SKM-1 (cell line): ENCODE measurements at regions not wholly inside any gene's neighbourhood (a gene's known extent, or its start where the extent isn't known, plus 50 kb on each side); places are given as distances from the start of the nearest gene placed in this dataset.

Source experiments
- DNase-seq: peaks from one replicate; lab custom pipeline; 2025; ENCODE audit not compliant: unreplicated experiment; lab: John Stamatoyannopoulos, UW

DNA sequence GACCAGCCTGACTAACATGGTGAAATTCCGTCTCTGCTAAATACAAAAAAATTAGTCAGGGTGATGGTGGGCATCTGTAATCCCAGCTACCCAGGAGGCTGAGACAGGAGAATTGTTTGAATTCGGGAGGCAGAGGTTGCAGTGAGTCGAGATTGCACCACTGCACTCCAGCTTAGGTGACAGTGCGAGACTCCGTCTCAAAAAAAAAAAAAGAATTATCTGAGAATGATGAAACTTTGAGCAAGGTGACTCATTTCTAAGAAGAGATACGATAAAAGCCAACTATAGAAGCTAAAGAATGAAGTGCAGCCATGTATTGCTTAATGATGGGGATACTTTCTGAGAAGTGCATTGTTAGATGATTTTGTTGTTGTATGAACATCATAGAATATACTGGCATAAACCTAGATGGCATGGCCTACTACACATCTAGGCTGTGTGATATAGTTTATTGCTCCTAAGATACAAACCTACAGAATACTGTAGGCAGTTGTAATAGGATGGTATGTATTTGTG, 64.7 kb downstream of the SNRPE start:
- DNase-seq = no peak

GRCh38 chr1:203929741-203930309, 68.4 kb downstream of the SNRPE start:
- DNase-seq = no peak

DNA sequence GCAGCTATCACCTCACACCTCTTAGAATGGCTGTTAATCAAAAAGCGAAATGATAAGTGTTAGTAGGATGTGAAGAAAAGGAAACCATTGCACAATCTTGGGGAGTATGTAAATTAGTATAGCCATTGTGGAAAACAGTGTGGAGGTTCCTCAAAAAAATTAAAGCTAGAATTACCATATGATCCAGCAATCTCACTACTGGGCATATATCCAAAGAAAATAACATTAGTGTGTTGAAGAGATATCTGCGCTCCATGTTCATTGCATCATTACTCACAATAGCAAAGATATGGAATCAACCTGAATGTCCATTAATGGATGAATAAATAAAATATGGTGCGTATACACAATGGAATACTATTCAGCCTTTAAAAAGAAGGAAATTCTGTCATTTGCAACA, 68.9 kb downstream of the SNRPE start:
- DNase-seq = no peak

DNA sequence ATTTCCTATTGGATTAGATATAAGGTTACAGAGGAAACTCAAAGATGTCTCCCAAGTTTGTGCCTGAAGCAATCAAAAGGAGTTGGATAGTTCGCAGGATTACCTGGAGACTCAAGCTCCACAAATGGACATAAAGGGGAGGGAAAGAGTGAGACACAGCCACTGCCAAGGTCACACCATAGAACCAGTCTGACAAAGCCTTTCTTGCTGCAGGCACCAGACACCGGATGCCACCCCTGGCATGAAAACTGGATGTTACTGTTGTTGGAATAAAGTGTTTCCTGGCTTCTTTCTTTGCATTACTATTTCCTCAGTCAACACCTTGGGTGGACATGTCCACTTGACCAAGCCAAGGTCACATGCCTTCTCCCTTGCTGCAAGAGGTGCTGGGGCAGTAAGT, 70.6 kb downstream of the SNRPE start:
- no peak for DNase-seq

DNA sequence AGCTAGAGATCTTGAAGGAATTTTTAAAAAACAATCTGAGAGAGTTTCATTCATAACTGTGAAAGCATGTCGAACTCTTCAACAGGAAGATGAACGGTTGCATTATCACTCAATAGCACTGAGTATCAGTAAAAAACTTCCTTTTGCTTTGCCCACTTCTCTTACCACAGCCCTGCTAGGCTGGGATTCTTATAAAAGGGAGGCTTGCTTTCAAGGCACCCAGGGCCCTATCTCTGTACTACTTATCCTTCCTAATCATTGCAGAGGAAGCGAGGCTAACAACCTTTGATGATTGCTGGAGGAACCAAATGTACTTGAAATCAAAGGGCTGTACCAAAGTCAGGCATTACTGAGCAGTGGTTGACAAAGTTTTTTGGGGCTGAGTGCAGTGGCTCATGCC, 71.2 kb downstream of the SNRPE start:
- DNase-seq = no peak

- no peak for DNase-seq
Measured at GRCh38 chr1:203934027-203934426, 72.6 kb downstream of the SNRPE start.

DNA sequence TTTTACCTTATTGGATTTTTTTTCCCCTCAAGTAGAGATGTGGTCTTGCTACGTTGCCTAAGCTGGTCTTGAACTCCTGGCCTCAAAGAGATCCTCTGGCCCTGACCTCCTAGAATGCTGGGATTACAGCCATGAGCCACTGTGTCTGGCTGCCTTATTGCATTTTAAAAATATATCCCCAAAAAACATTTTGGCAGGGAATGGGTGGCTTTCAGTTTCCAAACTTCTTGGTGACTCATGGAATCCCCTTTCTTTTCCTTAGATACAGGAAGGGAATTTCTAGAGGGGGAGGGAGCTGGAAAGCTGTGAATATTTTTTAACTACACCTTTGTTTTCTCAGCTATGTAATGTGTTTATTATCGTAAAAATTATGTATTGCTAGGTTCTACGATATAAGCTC, 73.3 kb downstream of the SNRPE start:
- no peak for DNase-seq

DNA sequence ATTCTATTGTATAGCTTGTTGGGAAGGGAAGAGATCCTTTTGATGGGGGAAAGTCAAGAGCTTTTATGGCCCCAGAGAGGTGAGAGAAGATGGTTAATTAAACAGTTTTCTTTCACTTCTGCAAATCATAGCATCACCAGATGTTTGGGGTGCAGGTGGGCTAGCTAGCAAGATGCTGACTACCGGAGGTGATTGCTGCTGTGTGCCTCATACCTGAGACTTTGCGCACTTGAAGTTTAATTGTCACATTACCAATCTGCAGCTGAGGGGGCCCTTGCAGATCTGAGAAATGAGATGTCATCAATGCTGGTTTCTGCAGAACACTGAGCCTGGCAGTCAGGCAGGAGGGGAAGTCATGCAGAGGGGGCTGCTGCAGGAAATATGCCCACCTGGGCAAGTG, 73.9 kb downstream of the SNRPE start:
- no peak for DNase-seq

- no peak for DNase-seq
Measured at GRCh38 chr1:203937678-203938330, 76.4 kb downstream of the SNRPE start.

GRCh38 chr1:203944651-203945404, 83.4 kb downstream of the SNRPE start:
- no peak for DNase-seq

GRCh38 chr1:203954293-203954692, 92.9 kb downstream of the SNRPE start:
- DNase-seq = no peak

DNA sequence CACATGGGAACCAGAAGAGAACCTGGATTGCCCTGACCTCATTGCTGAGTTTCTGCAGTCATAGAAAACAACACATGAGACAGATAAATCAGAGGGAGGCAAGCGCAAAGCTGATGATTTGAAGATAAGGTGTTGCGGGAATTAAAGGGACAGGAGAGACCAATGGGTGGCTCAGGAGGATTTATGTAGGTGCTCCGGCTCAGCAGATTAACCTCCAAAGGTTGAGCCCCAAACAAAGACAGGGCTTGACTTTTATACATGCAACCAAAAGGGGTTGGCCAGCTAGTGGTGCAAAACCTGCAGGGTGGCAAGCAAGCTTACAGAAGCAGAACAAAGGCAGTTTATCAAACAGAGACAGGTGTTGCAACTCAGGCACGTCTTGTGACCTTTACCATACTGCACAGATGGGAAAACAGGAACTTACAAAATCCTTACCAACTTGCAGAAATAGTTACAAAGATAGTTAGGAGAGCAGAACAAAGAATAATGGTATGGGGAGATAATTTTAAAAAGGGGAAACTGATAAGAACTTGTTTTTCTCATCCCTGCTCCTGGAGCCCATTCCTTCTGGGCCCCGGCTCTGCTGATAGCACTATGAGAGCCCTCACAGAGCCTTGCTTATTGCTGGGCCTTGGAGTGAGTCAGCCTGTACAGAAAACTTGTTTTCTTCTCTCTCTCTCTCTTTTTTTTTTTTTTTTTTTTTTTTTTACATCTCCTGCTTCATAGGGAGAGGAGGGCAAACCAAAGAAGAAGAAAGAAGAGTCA, 93.6 kb downstream of the SNRPE start:
- peak; percentile 99 for DNase-seq

GRCh38 chr1:203968761-203969160, 104.2 kb upstream of the SOX13 start:
- no peak for DNase-seq

DNA sequence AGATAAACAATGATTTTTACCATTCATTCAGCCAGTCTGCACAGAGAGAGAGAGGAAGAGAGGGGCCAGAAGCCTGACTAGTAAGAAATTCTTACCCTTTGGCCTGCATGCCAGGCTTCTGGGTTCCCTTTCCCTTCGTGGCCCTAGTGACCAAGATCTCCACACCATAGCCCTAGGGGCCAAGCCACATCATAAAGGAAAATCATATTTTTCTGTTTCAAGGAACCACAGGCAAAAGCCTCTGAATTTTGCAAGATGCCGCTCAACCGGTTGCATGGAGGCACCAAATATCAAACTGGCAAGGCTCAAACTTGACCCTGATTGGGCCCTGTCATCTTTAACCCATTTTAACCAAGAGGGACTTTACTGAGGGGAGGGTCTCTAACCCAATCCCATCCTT, 103.1 kb upstream of the SOX13 start:
- DNase-seq = no peak

DNA sequence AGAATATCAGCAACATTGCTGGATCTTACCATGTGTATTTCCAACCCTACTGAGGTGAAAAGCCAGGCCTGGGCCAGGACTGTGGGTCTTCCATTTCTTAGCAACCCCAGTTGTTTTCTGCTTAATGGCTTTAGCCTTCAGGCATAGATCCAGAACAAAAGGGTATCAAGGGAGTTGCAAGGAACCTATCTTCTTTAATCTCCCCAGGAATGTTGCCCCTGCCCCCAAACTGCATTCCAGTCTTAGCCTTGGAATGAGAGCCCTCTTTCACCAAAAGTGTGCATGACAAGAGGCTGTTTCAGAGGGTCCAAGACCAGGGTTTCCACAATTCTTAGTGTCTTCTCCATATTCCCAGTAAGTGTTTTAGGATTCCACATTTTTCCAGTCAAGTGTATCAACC, 87.9 kb upstream of the SOX13 start:
- no peak for DNase-seq

DNA sequence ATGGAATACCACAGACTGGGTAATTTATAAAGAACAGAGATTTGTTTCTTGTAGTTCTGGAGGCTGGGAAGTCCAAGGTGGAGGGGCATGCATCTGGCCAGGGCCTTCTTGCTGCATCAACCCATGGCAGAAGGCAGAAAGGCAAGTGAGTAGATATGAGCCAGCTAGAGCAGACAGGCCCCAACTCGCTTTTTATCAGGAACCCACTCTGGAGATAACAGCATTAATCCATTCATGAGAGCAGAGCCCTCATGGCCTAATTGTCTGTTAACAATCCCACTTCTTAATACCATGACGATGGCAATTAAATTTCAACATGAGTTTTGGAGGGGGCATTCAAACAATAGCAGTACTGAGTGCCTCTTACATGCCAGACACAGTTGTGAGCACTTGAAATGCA, 87.2 kb upstream of the SOX13 start:
- no peak for DNase-seq

GRCh38 chr1:203986887-203987461, 85.9 kb upstream of the SOX13 start:
- no peak for DNase-seq

- no peak for DNase-seq
Measured at GRCh38 chr1:203990118-203990517, 82.8 kb upstream of the SOX13 start.

DNA sequence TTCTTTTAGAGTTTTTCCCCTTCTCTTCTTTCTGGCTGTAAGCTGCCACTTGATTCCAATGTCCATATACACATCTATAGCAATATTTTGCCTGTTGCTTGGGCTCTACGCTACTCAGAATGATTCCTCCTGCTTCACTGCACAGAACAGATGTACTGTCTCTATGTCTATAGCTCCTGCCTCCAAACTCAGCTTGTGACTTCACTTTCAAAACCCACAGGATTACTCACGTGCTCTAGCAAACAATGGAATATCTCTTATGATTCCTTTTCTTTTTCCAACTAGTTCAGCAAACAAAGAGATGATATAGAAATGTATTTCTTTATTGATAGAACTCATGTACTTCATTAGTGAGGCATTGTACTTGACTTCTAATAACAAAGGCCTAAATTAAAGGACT, 80.5 kb upstream of the SOX13 start:
- DNase-seq = no peak

DNA sequence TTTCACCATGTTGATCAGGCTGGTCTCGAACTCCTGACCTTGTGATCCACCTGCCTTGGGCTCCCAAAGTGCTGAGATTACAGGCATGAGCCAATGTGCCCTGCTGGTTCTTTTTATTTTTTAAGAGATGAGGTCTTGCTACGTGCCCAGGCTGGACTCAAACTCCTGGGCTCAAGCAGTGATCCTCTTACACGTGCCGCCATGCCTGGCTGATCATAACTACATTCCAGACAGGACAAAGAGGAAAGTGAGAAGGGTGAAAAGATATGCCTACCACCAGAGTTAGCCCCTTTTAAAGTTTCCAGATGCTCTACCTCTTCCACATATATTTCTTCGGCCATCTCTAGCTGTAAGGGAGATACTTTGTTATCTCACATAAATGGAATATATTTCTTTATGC, 79.7 kb upstream of the SOX13 start:
- DNase-seq = no peak

GRCh38 chr1:203995228-203995627, 77.7 kb upstream of the SOX13 start:
- no peak for DNase-seq
